Transverse colon (tissue), 4 donors: ENCODE measurements at regions not wholly inside any gene's neighbourhood (a gene's known extent, or its start where the extent isn't known, plus 50 kb on each side); places are given as distances from the start of the nearest gene placed in this dataset.

Experiments used
- DNase-seq: peaks from one replicate; pipeline ENCODE4 v3.0.0-alpha.2; 2019
- H3K27ac ChIP-seq, 4 donors: fragments of 200-600 bp; sonication (generic); 2 replicates each; pipeline ENCODE4 v1.5.1; 2016 to 2018; ENCODE audit warnings: inconsistent platforms in 4 of 4
- H3K27me3 ChIP-seq: fragments of 200-600 bp; sonication (generic); 2 replicates; pipeline ENCODE4 v1.5.1; 2017; ENCODE audit warnings: inconsistent platforms
- H3K36me3 ChIP-seq, 4 donors: fragments of 200-600 bp; sonication (generic); 2 replicates each; pipeline ENCODE4 v1.5.1; 2017 to 2019; ENCODE audit warnings: inconsistent platforms in 4 of 4
- H3K4me1 ChIP-seq, 4 donors: fragments of 200-600 bp; sonication (generic); 2 replicates each; pipeline ENCODE4 v1.5.1; 2017 to 2020; ENCODE audit warnings: inconsistent platforms in 4 of 4
- H3K4me3 ChIP-seq, 4 donors: fragments of 200-600 bp; sonication (generic); 1 replicate in 1 of 4; 2 replicates in 3 of 4; pipeline versions ENCODE4 v1.5.1 to v1.6.1; 2017 to 2019; ENCODE audit warnings: inconsistent platforms in 4 of 4
- H3K9me3 ChIP-seq, 2 donors: fragments of 200-600 bp; sonication (generic); 2 replicates each; pipeline ENCODE4 v1.5.1; 2017 to 2019; ENCODE audit warnings: inconsistent platforms in 2 of 2
- CTCF ChIP-seq, 5 experiments: fragments of 200-600 bp in 3 of 5; fragments of 450-650 bp in 2 of 5; sonication (generic) in 3 of 5; IDR thresholded peaks; 1 replicate in 2 of 5; 2 replicates in 3 of 5; pipeline ENCODE4 v1.5.1; 2016 to 2017; ENCODE audit warnings: antibody characterized with exemption in 5 of 5, inconsistent platforms in 3 of 5, mild to moderate bottlenecking in 2 of 5, moderate library complexity in 1 of 5
- EP300 ChIP-seq: sonication (generic); formaldehyde crosslinking; IDR thresholded peaks from one replicate; pipeline ENCODE4 v1.6.1; 2017; ENCODE audit warnings: antibody characterized with exemption, low read depth
- POLR2A ChIP-seq: fragments of 450-650 bp; IDR thresholded peaks from one replicate; pipeline ENCODE4 v1.6.1; 2016; ENCODE audit warnings: antibody characterized with exemption, mild to moderate bottlenecking, moderate library complexity
- POLR2AphosphoS5 ChIP-seq, 3 donors: sonication (generic); formaldehyde crosslinking; IDR thresholded peaks; one replicate each; pipeline ENCODE4 v1.6.1; 2016; ENCODE audit warnings: antibody characterized with exemption in 3 of 3
- WGBS, 2 donors: methylation state at CpG; one replicate each; pipeline ENCODE4 v1.1.5; 2018; ENCODE audit warnings: low coverage in 1 of 2; 5-methylcytosine and 5-hydroxymethylcytosine counted together
- in situ Hi-C, 4 donors: fragments of 200-750 bp; cut with MboI; loops; one replicate each; pipeline versions ENCODE4 v1.15.0 to v1.15.1; 2017; ENCODE audit warnings: low sequenced_read_pairs in 3 of 4, low pct_ligation_motif_present in 1 of 4, low pct_unique_long_range_greater_than_20kb in 1 of 4
- intact Hi-C: fragments of 100-400 bp; cut with DNase I; formaldehyde crosslinking; loops from one replicate; pipeline ENCODE4 v1.15.1; 2023; ENCODE audit warnings: low total_unique reads

GRCh38 chr6:33862536-33862935, 58.7 kb upstream of the MLN start:
- DNase-seq = no peak
- H3K36me3 ChIP-seq = no peaks in the 10 kb centered on the region
- in situ Hi-C loops = no loop called here
- peaks cover 0 to 8% (median 0%) of the 10 kb centered on the region in 4 donors for H3K4me1 ChIP-seq
- intact Hi-C loops = no loop called here
- no peaks in the 10 kb centered on the region for H3K27me3 ChIP-seq
- no peak for TF ChIP-seq POLR2A
- no peak for TF ChIP-seq CTCF (IDR thresholded peaks at IDR 0.05)
- no peak for TF ChIP-seq POLR2AphosphoS5 (IDR thresholded peaks at IDR 0.05)
- no peak for TF ChIP-seq EP300
- H3K27ac ChIP-seq = no peak overlapping the region
- H3K9me3 ChIP-seq = no peaks in the 10 kb centered on the region
- H3K4me3 ChIP-seq = no peak overlapping the region
- WGBS, 2 donors = 83 to 97% methylated on average over 1 to 4 of the region's 4 CpGs

- TF ChIP-seq POLR2AphosphoS5 (IDR thresholded peaks at IDR 0.05) (no peak), EP300 (no peak), POLR2A (no peak), CTCF (IDR thresholded peaks at IDR 0.05) (no peak)
- DNase-seq = no peak
- H3K27me3 ChIP-seq = no peaks in the 10 kb centered on the region
- no peak overlapping the region for H3K4me3 ChIP-seq
- H3K36me3 ChIP-seq = no peaks in the 10 kb centered on the region
- in situ Hi-C loops = no loop called here
- 86% methylated on average over 2 of the region's 2 CpGs; no CpG with 5 or more reads in 1 of the 2 donors for WGBS, 2 donors
- peaks cover 0 to 8% (median 0%) of the 10 kb centered on the region in 4 donors for H3K4me1 ChIP-seq
- H3K27ac ChIP-seq = no peak overlapping the region
- intact Hi-C loops = no loop called here
- no peaks in the 10 kb centered on the region for H3K9me3 ChIP-seq
These were observed 57.9 kb upstream of the MLN start for GRCh38 chr6:33861722-33862121.

- no peaks in the 10 kb centered on the region for H3K27me3 ChIP-seq
- H3K4me1 ChIP-seq = peaks cover 0 to 8% (median 0%) of the 10 kb centered on the region in 4 donors
- WGBS, 2 donors = 0 to 15% methylated on average over 1 to 7 of the region's 7 CpGs
- intact Hi-C loops = no loop called here
- DNase-seq = peak; percentile 15
- H3K27ac ChIP-seq = no peak overlapping the region
- H3K4me3 ChIP-seq = no peak overlapping the region
- TF ChIP-seq CTCF (IDR thresholded peaks at IDR 0.05) (no peak), EP300 (no peak), POLR2AphosphoS5 (IDR thresholded peaks at IDR 0.05) (no peak), POLR2A (no peak)
- H3K36me3 ChIP-seq = no peaks in the 10 kb centered on the region
- in situ Hi-C loops = no loop called here
- H3K9me3 ChIP-seq = no peaks in the 10 kb centered on the region
These were observed 57.1 kb upstream of the MLN start for GRCh38 chr6:33860706-33861474.

- WGBS, 2 donors = 95% methylated on average over 6 of the region's 6 CpGs; no CpG with 5 or more reads in 1 of the 2 donors
- no peaks in the 10 kb centered on the region for H3K27me3 ChIP-seq
- in situ Hi-C loops = no loop called here
- TF ChIP-seq POLR2AphosphoS5 (IDR thresholded peaks at IDR 0.05) (no peak), CTCF (IDR thresholded peaks at IDR 0.05) (no peak), POLR2A (no peak), EP300 (no peak)
- no peaks in the 10 kb centered on the region for H3K9me3 ChIP-seq
- H3K36me3 ChIP-seq = no peaks in the 10 kb centered on the region
- intact Hi-C loops = no loop called here
- no peak overlapping the region for H3K27ac ChIP-seq
- peaks cover 0 to 8% (median 0%) of the 10 kb centered on the region in 4 donors for H3K4me1 ChIP-seq
- DNase-seq = no peak
- H3K4me3 ChIP-seq = no peak overlapping the region
These were observed 56.2 kb upstream of the MLN start for GRCh38 chr6:33860006-33860405.
